K562 (cell line): ENCODE measurements at regions not wholly inside any gene's neighbourhood (a gene's known extent, or its start where the extent isn't known, plus 50 kb on each side); places are given as distances from the start of the nearest gene placed in this dataset.

Experiments
- ATAC-seq: fragments of 200-7000 bp; cut with Tn5 transposase; 3 replicates; pipeline ENCODE4 v1.9.1; 2020; ENCODE audit warnings: moderate library complexity
- BruUV-seq: library from RNA; stranded (reverse); fragments of 400-500 nt; replicated peaks from 2 replicates; lab custom pipeline; 2021; lab: Mats Ljungman, UMichigan
- CTCF ChIA-PET: fragments of 300-600 bp; formaldehyde crosslinking; extraction: SDS; loops from one replicate; lab custom pipeline; 2021; ENCODE audit warnings: low intra/inter-chr PET ratio; lab: Yijun Ruan, JAX
- POLR2A ChIA-PET: fragments of 300-600, 350-650 bp; sonication (Branson Sonifier 250); formaldehyde crosslinking; extraction: SDS; loops from one replicate; lab custom pipeline; 2021; ENCODE audit warnings: antibody characterized with exemption, inconsistent platforms; lab: Yijun Ruan, JAX
- DNase-seq, 4 experiments: peaks; one replicate each; pipeline versions ENCODE4 v3.0.0 to v3.0.0-alpha.2; 2011 to 2018; ENCODE audit warnings: low spot score in 3 of 4, mixed read lengths in 3 of 4; ENCODE audit errors: extremely low read depth in 1 of 4
- FAIRE-seq: peaks from 2 replicates; lab custom pipeline; 2011; peaks lifted over from hg19 to GRCh38; lab: Jason Lieb, UNC
- H2AFZ ChIP-seq: 2 replicates; pipeline ENCODE4 v1.6.0; 2011; ENCODE audit warnings: low read depth, low read length, control low read depth, inconsistent platforms
- H3K27ac ChIP-seq: fragments of 200-600 bp; 3 replicates; pipeline ENCODE4 v1.8.0; 2011; ENCODE audit warnings: low read depth, mild to moderate bottlenecking, control low read depth, inconsistent platforms, low read length, moderate library complexity, mixed read lengths; ENCODE audit errors: extremely low read depth
- H3K27me3 ChIP-seq, 2 experiments: fragments of 300-600 bp in 1 of 2; 2 replicates in 1 of 2; 3 replicates in 1 of 2; pipeline versions ENCODE4 v1.6.0 to v1.8.0; 2011; ENCODE audit warnings: inconsistent platforms in 2 of 2, low read length in 2 of 2, mild to moderate bottlenecking in 1 of 2, mixed read lengths in 1 of 2, moderate library complexity in 1 of 2; ENCODE audit not compliant: control insufficient read depth in 2 of 2, insufficient read depth in 2 of 2
- H3K36me3 ChIP-seq: fragments of 300-600 bp; 3 replicates; pipeline ENCODE4 v1.8.0; 2011; ENCODE audit warnings: mild to moderate bottlenecking, low read length, inconsistent platforms; ENCODE audit not compliant: control insufficient read depth, insufficient read depth
- H3K4me1 ChIP-seq, 2 experiments: fragments of 200-600 bp in 1 of 2; replicated peaks in 1 of 2; 2 replicates in 1 of 2; 3 replicates in 1 of 2; pipeline versions ENCODE4 v1.5.1 to v1.8.0; 2011; ENCODE audit warnings: inconsistent platforms in 2 of 2, low read length in 2 of 2, mild to moderate bottlenecking in 1 of 2, mixed read lengths in 1 of 2, moderate library complexity in 1 of 2; ENCODE audit not compliant: control insufficient read depth in 2 of 2, insufficient read depth in 2 of 2
- H3K4me2 ChIP-seq: 2 replicates; pipeline ENCODE4 v1.6.1; 2011; ENCODE audit warnings: low read length, control low read depth, inconsistent platforms, mixed read lengths; ENCODE audit not compliant: insufficient read depth
- H3K4me3 ChIP-seq: fragments of 200-600 bp; sonication (generic), shearing (Covaris generic); 2 replicates; pipeline ENCODE4 v1.5.1; 2016; ENCODE audit warnings: control low read depth, inconsistent platforms
- H3K79me2 ChIP-seq: fragments of 200-600 bp; 3 replicates; pipeline ENCODE4 v1.8.0; 2011; ENCODE audit warnings: low read length, inconsistent platforms; ENCODE audit not compliant: control insufficient read depth, insufficient read depth
- H3K9ac ChIP-seq, 2 experiments: 2 replicates each; pipeline versions ENCODE4 v1.6.0 to v1.6.1; 2011; ENCODE audit warnings: low read depth in 2 of 2, low read length in 2 of 2, control low read depth in 1 of 2, inconsistent platforms in 1 of 2, mild to moderate bottlenecking in 1 of 2, mixed read lengths in 1 of 2; ENCODE audit not compliant: insufficient read depth in 1 of 2
- H3K9me1 ChIP-seq: one replicate; pipeline ENCODE4 v1.6.0; 2011; ENCODE audit warnings: inconsistent platforms, mild to moderate bottlenecking, low read length, moderate library complexity; ENCODE audit not compliant: control insufficient read depth, insufficient read depth
- H3K9me3 ChIP-seq: replicated peaks from 2 replicates; pipeline ENCODE4 v1.5.1; 2011; ENCODE audit warnings: low read depth, low read length, inconsistent platforms; ENCODE audit not compliant: control insufficient read depth, insufficient read depth
- H4K20me1 ChIP-seq: replicated peaks from 2 replicates; pipeline ENCODE4 v1.6.1; 2011; ENCODE audit warnings: low read length, inconsistent platforms, mixed read lengths; ENCODE audit not compliant: control insufficient read depth, insufficient read depth
- CEBPZ ChIP-seq: fragments of 150-350 bp; IDR thresholded peaks from 2 replicates; pipeline ENCODE4 v1.6.1; 2014; ENCODE audit warnings: low read depth, mild to moderate bottlenecking, low read length, borderline replicate concordance
- RB1 ChIP-seq: fragments of 450-650 bp; IDR thresholded peaks from 2 replicates; pipeline ENCODE4 v1.6.1; 2017; ENCODE audit warnings: low read depth, mild to moderate bottlenecking
- ZNF24 ChIP-seq: fragments of 450-650 bp; IDR thresholded peaks from 2 replicates; pipeline ENCODE4 v1.6.1; 2016
- ZNF592 ChIP-seq: fragments of 450-650 bp; IDR thresholded peaks from 2 replicates; pipeline ENCODE4 v1.6.1; 2017; ENCODE audit warnings: antibody characterized with exemption, mild to moderate bottlenecking
- WGBS: fragments of 100-300 bp; shearing (Covaris generic); methylation state at CpG from one replicate; pipeline ENCODE4 v1.1.6; 2016; ENCODE audit warnings: low coverage, mixed read lengths; ENCODE audit not compliant: insufficient coverage; ENCODE audit errors: missing lambda C conversion rate; 5-methylcytosine and 5-hydroxymethylcytosine counted together
- in situ Hi-C: fragments of 300-500 bp; cut with MboI; formaldehyde crosslinking; loops from 4 replicates; pipeline ENCODE4 v1.15.0; 2018; ENCODE audit warnings: inconsistent platforms, mixed read lengths
- intact Hi-C: fragments of 100-400 bp; cut with micrococcal nuclease; formaldehyde crosslinking; loops from 2 replicates; pipeline ENCODE4 v1.14.2; 2022

GRCh38 chr2:180461761-180462160, 454.7 kb upstream of the CWC22 start:
- intact Hi-C loops: no loop called here
- in situ Hi-C loops: no loop called here
- BruUV-seq: no TSS peak
- ChIA-PET POLR2A (no interaction called here), CTCF (interaction anchor here (0.6 kb wide), 1 partner anchor 19 kb away, joined by 3 read pairs; no protein-coding TSS in a partner anchor)
- H4K20me1 ChIP-seq: no peaks in the 10 kb centered on the region
- H3K4me3 ChIP-seq: no peak overlapping the region
- no peaks in the 10 kb centered on the region for H3K4me1 ChIP-seq
- no peaks in the 10 kb centered on the region for H3K36me3 ChIP-seq
- WGBS: 0% methylated on average over 3 of the region's 3 CpGs
- H3K9me3 ChIP-seq: no peaks in the 10 kb centered on the region
- FAIRE-seq: no peak
- no peak overlapping the region for H2AFZ ChIP-seq
- no peak for TF ChIP-seq ZNF592
- TF ChIP-seq CEBPZ: no peak
- no peak for TF ChIP-seq ZNF24
- TF ChIP-seq RB1: no peak
- DNase-seq: no peak
- no peaks in the 10 kb centered on the region for H3K27me3 ChIP-seq
- H3K9ac ChIP-seq: no peak overlapping the region
- no peaks in the 10 kb centered on the region for H3K9me1 ChIP-seq
- H3K27ac ChIP-seq: no peak overlapping the region
- no peak for ATAC-seq
- H3K79me2 ChIP-seq: no peaks in the 10 kb centered on the region
- no peak overlapping the region for H3K4me2 ChIP-seq
